HL-60/S4 treated with retinoic acid at 250 ng/mL for 4 days and 3 days (cell line): ENCODE measurements at regions not wholly inside any gene's neighbourhood (a gene's known extent, or its start where the extent isn't known, plus 50 kb on each side); places are given as distances from the start of the nearest gene placed in this dataset.
"Not testable (repeated sequence)": the region's sequence is repeated elsewhere in the genome, so short reads cannot be mapped to it uniquely, and the experiment has no call there.

Source experiments
- in situ Hi-C: fragments of 300-500 bp; cut with MboI; formaldehyde crosslinking; loops from 2 replicates; pipeline ENCODE4 v1.7.0; 2022; ENCODE audit warnings: low sequenced_read_pairs

GRCh38 chr12:131353376-131353775 is 357.5 kb upstream of the SFSWAP start:
- in situ Hi-C loops: no loop called here

- in situ Hi-C loops: no loop called here
These were observed 357.1 kb upstream of the SFSWAP start for GRCh38 chr12:131353826-131354225.

- in situ Hi-C loops: no loop called here
These were observed 355.3 kb upstream of the SFSWAP start for GRCh38 chr12:131355361-131356245.

- in situ Hi-C loops: no loop called here
These were observed 354.3 kb upstream of the SFSWAP start for GRCh38 chr12:131356485-131357184.

- in situ Hi-C loops: no loop called here
These were observed 353.6 kb upstream of the SFSWAP start for GRCh38 chr12:131357185-131357747.

GRCh38 chr12:131357920-131358319 is 353.0 kb upstream of the SFSWAP start:
- in situ Hi-C loops: no loop called here

- in situ Hi-C loops: no loop called here
These were observed 348.3 kb upstream of the SFSWAP start for GRCh38 chr12:131362291-131363211.

GRCh38 chr12:131363393-131363792 is 347.5 kb upstream of the SFSWAP start:
- in situ Hi-C loops: no loop called here

- in situ Hi-C loops: no loop called here
These were observed 346.9 kb upstream of the SFSWAP start for GRCh38 chr12:131363841-131364495.

- in situ Hi-C loops: no loop called here
These were observed 345.7 kb upstream of the SFSWAP start for GRCh38 chr12:131364903-131365820.

GRCh38 chr12:131365821-131366260 is 345.0 kb upstream of the SFSWAP start:
- in situ Hi-C loops: no loop called here

- in situ Hi-C loops: no loop called here
These were observed 344.5 kb upstream of the SFSWAP start for GRCh38 chr12:131366261-131366871.

GRCh38 chr12:131367067-131367982 is 343.6 kb upstream of the SFSWAP start:
- in situ Hi-C loops: not testable (repeated sequence)

GRCh38 chr12:131367983-131368667 is 342.8 kb upstream of the SFSWAP start:
- in situ Hi-C loops: no loop called here

- in situ Hi-C loops: no loop called here
These were observed 342.2 kb upstream of the SFSWAP start for GRCh38 chr12:131368668-131369071.

GRCh38 chr12:131369094-131369845 is 341.6 kb upstream of the SFSWAP start:
- in situ Hi-C loops: no loop called here
